Hepatocyte (in vitro differentiated cells): ENCODE measurements at regions not wholly inside any gene's neighbourhood (a gene's known extent, or its start where the extent isn't known, plus 50 kb on each side); places are given as distances from the start of the nearest gene placed in this dataset.

Experiments used
- DNase-seq: peaks from one replicate; pipeline ENCODE4 v3.0.0-alpha.2; 2016; ENCODE audit warnings: low spot score
- H2AFZ ChIP-seq: fragments of 200-600 bp; sonication (generic); 2 replicates; pipeline ENCODE4 v1.6.0; 2016; ENCODE audit warnings: antibody characterized with exemption, mild to moderate bottlenecking
- H3K27ac ChIP-seq: fragments of 200-600 bp; sonication (generic); 2 replicates; pipeline ENCODE4 v1.5.1; 2016; ENCODE audit warnings: mild to moderate bottlenecking
- H3K27me3 ChIP-seq: fragments of 200-600 bp; sonication (generic); 2 replicates; pipeline ENCODE4 v1.6.1; 2016
- H3K36me3 ChIP-seq: fragments of 200-600 bp; sonication (generic); replicated peaks from 2 replicates; pipeline ENCODE4 v1.5.1; 2016; ENCODE audit warnings: low read depth; ENCODE audit not compliant: insufficient read depth
- H3K4me1 ChIP-seq: fragments of 200-600 bp; sonication (generic); 2 replicates; pipeline ENCODE4 v1.5.1; 2016; ENCODE audit warnings: mild to moderate bottlenecking, moderate library complexity; ENCODE audit not compliant: insufficient read depth
- H3K4me2 ChIP-seq: fragments of 200-600 bp; sonication (generic); 2 replicates; pipeline ENCODE4 v1.6.0; 2016
- H3K4me3 ChIP-seq: fragments of 200-600 bp; sonication (generic); 2 replicates; pipeline ENCODE4 v1.5.1; 2016; ENCODE audit warnings: mild to moderate bottlenecking
- H3K79me2 ChIP-seq: fragments of 200-600 bp; sonication (generic); 2 replicates; pipeline ENCODE4 v1.6.0; 2017; ENCODE audit warnings: mild to moderate bottlenecking
- H3K9me2 ChIP-seq: fragments of 200-600 bp; sonication (generic); replicated peaks from 2 replicates; pipeline ENCODE4 v1.6.0; 2017; ENCODE audit warnings: mild to moderate bottlenecking; ENCODE audit not compliant: insufficient read depth
- H3K9me3 ChIP-seq: fragments of 200-600 bp; sonication (generic); 2 replicates; pipeline ENCODE4 v1.5.1; 2016; ENCODE audit warnings: low read depth, mild to moderate bottlenecking
- H4K20me1 ChIP-seq: fragments of 200-600 bp; sonication (generic); 2 replicates; pipeline ENCODE4 v1.6.0; 2016; ENCODE audit warnings: mild to moderate bottlenecking; ENCODE audit not compliant: insufficient read depth, poor library complexity, severe bottlenecking
- EZH2 ChIP-seq: fragments of 200-600 bp; sonication (generic); IDR thresholded peaks from 2 replicates; pipeline ENCODE4 v1.6.1; 2016; ENCODE audit warnings: antibody characterized with exemption, mild to moderate bottlenecking, borderline replicate concordance
- EZH2phosphoT487 ChIP-seq: fragments of 200-600 bp; sonication (generic); IDR thresholded peaks from one replicate; pipeline ENCODE4 v1.6.1; 2018; ENCODE audit warnings: antibody characterized with exemption, mild to moderate bottlenecking, low read depth, moderate library complexity; ENCODE audit not compliant: unreplicated experiment, severe bottlenecking
- WGBS: methylation state at CpG from one replicate; pipeline ENCODE4 v1.1.6; 2016; ENCODE audit warnings: low lambda C conversion rate; ENCODE audit errors: missing lambda C conversion rate; 5-methylcytosine and 5-hydroxymethylcytosine counted together
- TF ChIP-seq, protein P1 (sequence below): fragments of 200-600 bp; sonication (generic); IDR thresholded peaks from 2 replicates; pipeline ENCODE4 v1.5.1; 2016; ENCODE audit warnings: antibody characterized with exemption, mild to moderate bottlenecking; ENCODE audit not compliant: poor library complexity

DNA sequence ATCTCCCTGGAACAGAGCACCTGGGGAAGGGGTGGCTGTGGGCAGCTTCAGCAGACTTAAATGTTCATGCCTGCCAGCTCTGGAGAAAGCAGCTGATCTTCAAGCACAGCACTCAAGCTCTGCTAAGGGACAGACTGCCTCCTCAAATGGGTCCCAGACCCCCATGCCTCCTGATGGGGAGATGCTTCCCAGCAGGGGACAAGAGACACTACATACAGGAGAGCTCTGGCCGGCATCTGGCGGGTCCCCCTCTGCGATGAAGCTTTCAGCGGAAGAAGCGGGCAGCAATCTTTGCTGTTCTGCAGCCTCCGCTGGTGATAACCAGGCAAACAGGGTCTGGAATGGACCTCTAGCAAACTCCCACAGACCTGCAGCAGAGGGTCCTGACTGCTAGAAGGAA is 294.8 kb downstream of the RND3 start:
- TF ChIP-seq EZH2 (no peak), EZH2phosphoT487 (no peak)

DNA sequence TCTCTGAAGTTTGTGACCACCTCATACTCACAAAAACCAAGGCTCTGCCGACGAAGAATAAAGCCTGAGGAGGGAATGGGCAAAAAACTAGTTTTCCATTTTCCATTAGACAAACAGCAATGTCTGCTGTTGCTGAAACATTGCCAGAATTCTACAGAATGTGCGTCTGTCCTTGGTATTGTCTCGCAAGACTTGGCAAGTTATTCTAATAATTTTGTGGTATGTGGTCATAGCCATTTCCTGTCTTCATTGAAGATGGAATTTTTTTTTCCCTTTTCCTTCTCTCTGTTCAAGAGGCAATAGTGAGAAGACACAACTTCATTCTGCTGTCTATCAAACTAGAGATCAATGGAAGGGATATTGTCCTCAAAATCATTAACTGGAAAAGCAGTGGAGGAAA is 296.1 kb downstream of the RND3 start:
- Histone ChIP-seq H2AFZ (no peak overlapping the region), H3K27ac (no peak overlapping the region), H4K20me1 (no peaks in the 10 kb centered on the region), H3K9me3 (no peaks in the 10 kb centered on the region), H3K9me2 (no peaks in the 10 kb centered on the region), H3K4me1 (no peaks in the 10 kb centered on the region), H3K36me3 (no peaks in the 10 kb centered on the region), H3K4me2 (no peak overlapping the region), H3K27me3 (no peaks in the 10 kb centered on the region), H3K79me2 (no peaks in the 10 kb centered on the region), H3K4me3 (no peak overlapping the region)
- TF ChIP-seq, protein P1, sequence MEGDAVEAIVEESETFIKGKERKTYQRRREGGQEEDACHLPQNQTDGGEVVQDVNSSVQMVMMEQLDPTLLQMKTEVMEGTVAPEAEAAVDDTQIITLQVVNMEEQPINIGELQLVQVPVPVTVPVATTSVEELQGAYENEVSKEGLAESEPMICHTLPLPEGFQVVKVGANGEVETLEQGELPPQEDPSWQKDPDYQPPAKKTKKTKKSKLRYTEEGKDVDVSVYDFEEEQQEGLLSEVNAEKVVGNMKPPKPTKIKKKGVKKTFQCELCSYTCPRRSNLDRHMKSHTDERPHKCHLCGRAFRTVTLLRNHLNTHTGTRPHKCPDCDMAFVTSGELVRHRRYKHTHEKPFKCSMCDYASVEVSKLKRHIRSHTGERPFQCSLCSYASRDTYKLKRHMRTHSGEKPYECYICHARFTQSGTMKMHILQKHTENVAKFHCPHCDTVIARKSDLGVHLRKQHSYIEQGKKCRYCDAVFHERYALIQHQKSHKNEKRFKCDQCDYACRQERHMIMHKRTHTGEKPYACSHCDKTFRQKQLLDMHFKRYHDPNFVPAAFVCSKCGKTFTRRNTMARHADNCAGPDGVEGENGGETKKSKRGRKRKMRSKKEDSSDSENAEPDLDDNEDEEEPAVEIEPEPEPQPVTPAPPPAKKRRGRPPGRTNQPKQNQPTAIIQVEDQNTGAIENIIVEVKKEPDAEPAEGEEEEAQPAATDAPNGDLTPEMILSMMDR: no peak
- TF ChIP-seq EZH2phosphoT487: no peak
- no peak for TF ChIP-seq EZH2
- WGBS: 79% methylated on average over 4 of the region's 4 CpGs
- no peak for DNase-seq

More for the DNA sequence above, 294.8 kb downstream of the RND3 start:
- no peaks in the 10 kb centered on the region for H3K27me3 ChIP-seq
- WGBS: 99% methylated on average over 6 of the region's 6 CpGs
- H3K4me2 ChIP-seq: no peak overlapping the region
- no peak overlapping the region for H2AFZ ChIP-seq
- no peak overlapping the region for H3K4me3 ChIP-seq
- no peaks in the 10 kb centered on the region for H4K20me1 ChIP-seq
- no peaks in the 10 kb centered on the region for H3K4me1 ChIP-seq
- no peaks in the 10 kb centered on the region for H3K79me2 ChIP-seq
- no peaks in the 10 kb centered on the region for H3K9me3 ChIP-seq
- DNase-seq: no peak
- H3K36me3 ChIP-seq: no peaks in the 10 kb centered on the region
- no peaks in the 10 kb centered on the region for H3K9me2 ChIP-seq
- no peak overlapping the region for H3K27ac ChIP-seq

DNA sequence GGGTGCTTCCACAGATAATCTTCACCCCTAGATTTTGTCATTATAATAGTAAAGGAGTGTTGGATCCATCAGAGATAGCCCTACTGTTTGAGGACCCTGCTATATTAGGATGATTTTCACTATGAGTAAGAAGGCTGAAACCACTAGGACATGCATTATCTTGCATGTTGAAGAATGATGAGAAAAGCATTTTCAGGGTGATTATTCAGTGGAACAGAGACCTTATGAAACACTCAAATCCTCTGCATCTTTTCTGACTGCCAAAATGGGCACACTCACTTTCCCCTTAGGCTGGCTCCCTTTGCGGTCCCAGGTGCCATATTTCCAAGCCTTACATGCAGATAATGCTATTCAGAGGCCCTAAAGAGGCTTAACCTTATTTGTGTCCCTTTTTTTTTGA is 296.9 kb downstream of the RND3 start:
- no peak overlapping the region for H3K4me2 ChIP-seq
- no peaks in the 10 kb centered on the region for H3K4me1 ChIP-seq
- no peak overlapping the region for H3K27ac ChIP-seq
- no peaks in the 10 kb centered on the region for H3K27me3 ChIP-seq
- no peaks in the 10 kb centered on the region for H3K9me2 ChIP-seq
- DNase-seq: no peak
- no peaks in the 10 kb centered on the region for H3K36me3 ChIP-seq
- TF ChIP-seq EZH2phosphoT487 (no peak), EZH2 (no peak)
- TF ChIP-seq, protein P1: no peak
- no peaks in the 10 kb centered on the region for H3K79me2 ChIP-seq
- no peak overlapping the region for H3K4me3 ChIP-seq
- WGBS: 100% methylated on average over 1 of the region's 1 CpG
- no peak overlapping the region for H2AFZ ChIP-seq
- no peaks in the 10 kb centered on the region for H4K20me1 ChIP-seq
- no peaks in the 10 kb centered on the region for H3K9me3 ChIP-seq

DNA sequence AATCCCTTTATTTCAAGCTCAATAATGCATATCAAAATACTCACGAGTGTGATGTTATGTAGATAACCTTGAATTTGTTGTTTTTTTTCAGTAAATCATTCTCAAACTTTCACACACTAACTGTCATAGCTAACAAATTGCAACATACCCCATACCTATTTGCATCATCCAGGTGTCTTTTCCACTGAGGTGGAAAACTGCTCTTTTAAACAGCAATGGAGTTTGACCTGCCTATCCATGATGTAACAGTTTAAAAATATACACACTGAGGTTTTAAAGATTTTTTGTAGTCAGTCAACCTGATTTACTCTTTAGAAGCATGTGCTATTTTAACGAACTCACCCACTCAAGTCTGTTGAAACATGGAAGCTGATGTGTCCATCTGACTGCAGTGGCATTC is 298.7 kb downstream of the RND3 start:
- H3K4me1 ChIP-seq: no peaks in the 10 kb centered on the region
- H3K79me2 ChIP-seq: no peaks in the 10 kb centered on the region
- H3K27me3 ChIP-seq: no peaks in the 10 kb centered on the region
- DNase-seq: peak; percentile 30
- no peaks in the 10 kb centered on the region for H4K20me1 ChIP-seq
- no peaks in the 10 kb centered on the region for H3K9me2 ChIP-seq
- H3K27ac ChIP-seq: peak overlapping the region; percentile 18
- H2AFZ ChIP-seq: no peak overlapping the region
- H3K4me3 ChIP-seq: no peak overlapping the region
- H3K4me2 ChIP-seq: no peak overlapping the region
- H3K36me3 ChIP-seq: no peaks in the 10 kb centered on the region
- H3K9me3 ChIP-seq: no peaks in the 10 kb centered on the region
- 80% methylated on average over 2 of the region's 2 CpGs for WGBS
- TF ChIP-seq, protein P1: no peak
- TF ChIP-seq EZH2phosphoT487: no peak
- TF ChIP-seq EZH2: no peak
